H1 (cell line): ENCODE measurements at regions not wholly inside any gene's neighbourhood (a gene's known extent, or its start where the extent isn't known, plus 50 kb on each side); places are given as distances from the start of the nearest gene placed in this dataset.

Experiments used
- CTCF ChIA-PET: fragments of 300-600 bp; sonication (Branson Sonifier 250); formaldehyde crosslinking; loops from one replicate; lab custom pipeline; 2021; ENCODE audit not compliant: partially characterized antibody; lab: Charles Lee
- POLR2A ChIA-PET: fragments of 300-600 bp; sonication (Branson Sonifier 250); formaldehyde crosslinking; loops from one replicate; lab custom pipeline; 2021; ENCODE audit warnings: inconsistent platforms; ENCODE audit not compliant: partially characterized antibody; lab: Charles Lee
- DNase-seq, 2 experiments: peaks; one replicate each; pipeline versions ENCODE4 v3.0.0 to v3.0.0-alpha.2; 2010 to 2022; ENCODE audit warnings: low spot score in 2 of 2, low read depth in 1 of 2, mixed read lengths in 1 of 2
- FAIRE-seq: peaks from 2 replicates; lab custom pipeline; 2011; peaks lifted over from hg19 to GRCh38; lab: Jason Lieb, UNC
- H2AFZ ChIP-seq: 2 replicates; pipeline ENCODE4 v1.8.1; 2012; ENCODE audit warnings: low read length, inconsistent platforms
- H2AK5ac ChIP-seq: 2 replicates; pipeline ENCODE4 v1.6.1; 2013; ENCODE audit warnings: low read depth, low read length
- H2BK120ac ChIP-seq: replicated peaks from 2 replicates; pipeline ENCODE3; 2013; ENCODE audit warnings: low read depth, low read length, inconsistent platforms
- H2BK12ac ChIP-seq: 2 replicates; pipeline ENCODE4 v1.6.1; 2013; ENCODE audit warnings: low read depth, low read length
- H2BK15ac ChIP-seq: 2 replicates; pipeline ENCODE4 v1.6.1; 2013; ENCODE audit warnings: low read length
- H2BK20ac ChIP-seq: 2 replicates; pipeline ENCODE4 v1.6.1; 2013; ENCODE audit warnings: low read length
- H2BK5ac ChIP-seq: 2 replicates; pipeline ENCODE4 v1.6.1; 2013; ENCODE audit warnings: low read depth, low read length
- H3K14ac ChIP-seq: 2 replicates; pipeline ENCODE4 v1.6.1; 2013; ENCODE audit warnings: inconsistent platforms; ENCODE audit not compliant: insufficient read length
- H3K18ac ChIP-seq: 2 replicates; pipeline ENCODE4 v1.6.1; 2013; ENCODE audit warnings: low read length; ENCODE audit errors: extremely low read depth
- H3K23ac ChIP-seq: 2 replicates; pipeline ENCODE4 v1.6.1; 2013; ENCODE audit warnings: inconsistent platforms; ENCODE audit not compliant: insufficient read length
- H3K23me2 ChIP-seq: 2 replicates; pipeline ENCODE4 v1.6.1; 2013; ENCODE audit warnings: low read depth, low read length
- H3K27ac ChIP-seq: 2 replicates; pipeline ENCODE4 v1.6.1; 2011; ENCODE audit warnings: low read depth, low read length, inconsistent platforms
- H3K27me3 ChIP-seq, 4 experiments: replicated peaks in 1 of 4; 1 replicate in 1 of 4; 2 replicates in 3 of 4; pipeline versions ENCODE4 v1.6.1 to v1.8.1; 2011 to 2013; ENCODE audit warnings: low read length in 3 of 4, mild to moderate bottlenecking in 3 of 4, inconsistent platforms in 2 of 4, mixed read lengths in 2 of 4, moderate library complexity in 1 of 4; ENCODE audit not compliant: control insufficient read depth in 3 of 4, insufficient read depth in 3 of 4; ENCODE audit errors: extremely low read depth in 1 of 4
- H3K36me3 ChIP-seq, 4 experiments: 2 replicates each; pipeline versions ENCODE4 v1.6.1 to v1.8.1; 2011 to 2013; ENCODE audit warnings: mild to moderate bottlenecking in 4 of 4, low read length in 3 of 4, moderate library complexity in 2 of 4, control low read depth in 1 of 4, inconsistent platforms in 1 of 4; ENCODE audit not compliant: insufficient read depth in 4 of 4, control insufficient read depth in 2 of 4
- H3K4ac ChIP-seq: replicated peaks from 2 replicates; pipeline ENCODE3; 2013; ENCODE audit warnings: low read length, low read depth, mixed read lengths, inconsistent platforms; ENCODE audit not compliant: insufficient read length
- H3K4me1 ChIP-seq, 4 experiments: replicated peaks in 1 of 4; 1 replicate in 1 of 4; 2 replicates in 3 of 4; pipeline versions ENCODE4 v1.6.1 to v1.8.1; 2011 to 2013; ENCODE audit warnings: low read length in 3 of 4, inconsistent platforms in 2 of 4, mixed read lengths in 1 of 4; ENCODE audit not compliant: insufficient read depth in 4 of 4, control insufficient read depth in 3 of 4
- H3K4me2 ChIP-seq, 2 experiments: 2 replicates each; pipeline versions ENCODE4 v1.6.1 to v1.8.1; 2011 to 2013; ENCODE audit warnings: low read depth in 2 of 2, low read length in 2 of 2, control low read depth in 1 of 2, inconsistent platforms in 1 of 2, mild to moderate bottlenecking in 1 of 2; ENCODE audit not compliant: insufficient read depth in 1 of 2
- H3K4me3 ChIP-seq, 4 experiments: fragments of 200-600, 300-600 bp in 1 of 4; sonication (generic), shearing (Covaris generic), sonication (Bioruptor Twin) in 1 of 4; 2 replicates each; pipeline versions ENCODE4 v1.5.1 to v1.8.1; 2011 to 2016; ENCODE audit warnings: low read length in 4 of 4, low read depth in 3 of 4, control low read depth in 2 of 4, inconsistent platforms in 2 of 4, mild to moderate bottlenecking in 2 of 4, mixed read lengths in 1 of 4, moderate library complexity in 1 of 4; ENCODE audit not compliant: insufficient read depth in 2 of 4; ENCODE audit errors: extremely low read depth in 1 of 4
- H3K56ac ChIP-seq: replicated peaks from 2 replicates; pipeline ENCODE3; 2013; ENCODE audit warnings: low read depth, mild to moderate bottlenecking, mixed read lengths, low read length, inconsistent platforms; ENCODE audit not compliant: insufficient read length
- H3K79me1 ChIP-seq: 2 replicates; pipeline ENCODE4 v1.6.1; 2013; ENCODE audit warnings: low read depth, low read length, control low read depth
- H3K79me2 ChIP-seq, 2 experiments: 2 replicates each; pipeline versions ENCODE4 v1.6.1 to v1.8.1; 2012 to 2013; ENCODE audit warnings: low read length in 2 of 2, mild to moderate bottlenecking in 2 of 2, inconsistent platforms in 1 of 2; ENCODE audit not compliant: insufficient read depth in 2 of 2, control insufficient read depth in 1 of 2
- H3K9ac ChIP-seq, 4 experiments: replicated peaks in 1 of 4; 1 replicate in 1 of 4; 2 replicates in 3 of 4; pipeline versions ENCODE4 v1.6.1 to v1.8.1; 2011 to 2013; ENCODE audit warnings: low read depth in 3 of 4, low read length in 3 of 4, control low read depth in 2 of 4, mild to moderate bottlenecking in 2 of 4, moderate library complexity in 2 of 4, inconsistent platforms in 1 of 4; ENCODE audit errors: extremely low read depth in 1 of 4
- H3K9me3 ChIP-seq, 2 experiments: 2 replicates each; pipeline versions ENCODE4 v1.6.1 to v1.8.1; 2012 to 2013; ENCODE audit warnings: mild to moderate bottlenecking in 2 of 2, moderate library complexity in 2 of 2, control low read depth in 1 of 2, inconsistent platforms in 1 of 2, low read depth in 1 of 2, low read length in 1 of 2, mixed read lengths in 1 of 2; ENCODE audit not compliant: insufficient read depth in 2 of 2
- H4K20me1 ChIP-seq, 2 experiments: replicated peaks in 1 of 2; 2 replicates each; pipeline versions ENCODE3 to v1.8.1; 2011 to 2013; ENCODE audit warnings: inconsistent platforms in 2 of 2, low read length in 2 of 2, mild to moderate bottlenecking in 1 of 2; ENCODE audit not compliant: insufficient read depth in 2 of 2, control insufficient read depth in 1 of 2
- H4K5ac ChIP-seq: 2 replicates; pipeline ENCODE4 v1.6.1; 2013; ENCODE audit warnings: low read length, low read depth, mixed read lengths, inconsistent platforms; ENCODE audit not compliant: insufficient read length
- H4K8ac ChIP-seq: 2 replicates; pipeline ENCODE4 v1.8.0; 2013; ENCODE audit warnings: mild to moderate bottlenecking, moderate library complexity, low read length, inconsistent platforms; ENCODE audit not compliant: insufficient read depth; ENCODE audit errors: extremely low read depth
- H4K91ac ChIP-seq: replicated peaks from 2 replicates; pipeline ENCODE3; 2013; ENCODE audit warnings: low read length, mixed read lengths, inconsistent platforms; ENCODE audit not compliant: insufficient read length
- ATF2 ChIP-seq: IDR thresholded peaks from 2 replicates; pipeline ENCODE4 v1.6.1; 2012; ENCODE audit warnings: low read length, inconsistent platforms
- CHD1 ChIP-seq: IDR thresholded peaks from 2 replicates; pipeline ENCODE4 v1.6.1; 2012; ENCODE audit warnings: low read depth, low read length, improper control_type of control experiment
- CHD2 ChIP-seq: IDR thresholded peaks from 2 replicates; pipeline ENCODE4 v1.6.1; 2012; ENCODE audit warnings: low read length, improper control_type of control experiment
- CTBP2 ChIP-seq: IDR thresholded peaks from 2 replicates; pipeline ENCODE4 v1.7.0; 2011; ENCODE audit warnings: borderline replicate concordance, mild to moderate bottlenecking, moderate library complexity, mixed read lengths, low read length; ENCODE audit not compliant: insufficient read depth, insufficient read length
- EP300 ChIP-seq, 2 experiments: IDR thresholded peaks; 1 replicate in 1 of 2; 2 replicates in 1 of 2; pipeline ENCODE4 v1.6.1; 2011 to 2012; ENCODE audit warnings: low read depth in 2 of 2, low read length in 2 of 2, mild to moderate bottlenecking in 2 of 2, borderline replicate concordance in 1 of 2, inconsistent platforms in 1 of 2, moderate library complexity in 1 of 2
- FOSL1 ChIP-seq: IDR thresholded peaks from 2 replicates; pipeline ENCODE4 v1.6.1; 2011; ENCODE audit warnings: mild to moderate bottlenecking, low read depth, low read length, moderate library complexity; ENCODE audit not compliant: insufficient read depth
- KDM1A ChIP-seq: fragments of 200-600, 300-600 bp; sonication (generic); IDR thresholded peaks from 2 replicates; pipeline ENCODE4 v1.7.1; 2016; ENCODE audit warnings: mild to moderate bottlenecking, low read length, borderline replicate concordance
- PHF8 ChIP-seq: fragments of 200-600 bp; sonication (generic); conservative IDR thresholded peaks from 2 replicates; pipeline ENCODE4 v1.7.1; 2012; ENCODE audit warnings: low read depth, mild to moderate bottlenecking, inconsistent platforms, low read length, moderate library complexity
- RFX5 ChIP-seq: IDR thresholded peaks from 2 replicates; pipeline ENCODE4 v1.6.1; 2011; ENCODE audit warnings: low read depth, low read length, improper control_type of control experiment, borderline replicate concordance
- SIRT6 ChIP-seq: IDR thresholded peaks from one replicate; pipeline ENCODE4 v1.7.1; 2012; ENCODE audit warnings: low read length, inconsistent platforms
- SP4 ChIP-seq: IDR thresholded peaks from 2 replicates; pipeline ENCODE4 v1.6.1; 2012; ENCODE audit warnings: low read length, inconsistent platforms
- WGBS, 2 experiments: shearing (Covaris generic) in 1 of 2; methylation state at CpG; one replicate each; pipeline versions ENCODE4 v1.1.6 to v1.1.7; 2013 to 2015; ENCODE audit warnings: low lambda C conversion rate in 2 of 2, mixed read lengths in 2 of 2, inconsistent platforms in 1 of 2, low coverage in 1 of 2, missing lambda C conversion rate in 1 of 2; ENCODE audit not compliant: insufficient replicate concordance in 2 of 2, insufficient coverage in 1 of 2, insufficient read length in 1 of 2; ENCODE audit errors: extremely low coverage in 1 of 2, missing lambda C conversion rate in 1 of 2; 5-methylcytosine and 5-hydroxymethylcytosine counted together

DNA sequence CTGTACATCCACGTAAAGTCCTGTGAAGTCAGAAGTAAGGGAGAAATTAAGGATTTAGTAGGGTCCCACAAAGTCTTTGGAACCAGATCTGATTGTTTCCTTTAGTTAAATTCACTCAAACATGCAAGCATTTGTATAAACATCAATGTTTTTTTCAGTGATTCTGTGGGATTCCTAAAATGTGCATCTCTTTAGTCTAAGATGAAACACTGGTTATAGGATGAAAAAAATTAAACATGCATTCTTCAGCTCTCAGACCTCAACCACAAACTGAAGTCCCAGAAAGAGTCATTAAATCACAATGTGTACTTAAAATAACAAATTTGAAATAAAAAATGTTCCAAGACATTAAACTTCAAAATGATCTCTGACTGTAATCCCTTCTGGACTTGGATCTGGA is 76.5 kb upstream of the APCDD1 start:
- H3K79me1 ChIP-seq: no peaks in the 10 kb centered on the region
- no peak for TF ChIP-seq RFX5
- no peak for TF ChIP-seq EP300 (IDR thresholded peaks at IDR 0.05; ENCODE audit: borderline replicate concordance in 1 of 2, low read depth in 2 of 2, low read length in 2 of 2)
- TF ChIP-seq FOSL1: no peak
- no peak for TF ChIP-seq CTBP2
- no peak for TF ChIP-seq PHF8
- no peak for TF ChIP-seq SP4
- TF ChIP-seq ATF2: no peak
- TF ChIP-seq CHD1: no peak
- TF ChIP-seq SIRT6: no peak
- TF ChIP-seq CHD2: no peak
- TF ChIP-seq KDM1A: no peak
- TF ChIP-seq, all 59 proteins: peak for 0
- 93% methylated on average over 1 of the region's 1 CpG; no CpG with 5 or more reads in 1 of the 2 experiments for WGBS, 2 experiments

More for the DNA sequence above, 76.5 kb upstream of the APCDD1 start:
- Histone ChIP-seq H3K9me3 (no peaks in the 10 kb centered on the region), H2BK15ac (no peak overlapping the region), H2BK5ac (no peak overlapping the region), H2BK20ac (no peak overlapping the region), H4K91ac (no peak overlapping the region), H4K5ac (no peak overlapping the region), H3K9ac (no peak overlapping the region), H2AFZ (no peak overlapping the region), H3K4me2 (no peak overlapping the region), H3K4me1 (peaks cover 0 to 4% (median 3%) of the 10 kb centered on the region in 4 experiments; a peak in 2 of 7 replicates), H3K79me2 (no peaks in the 10 kb centered on the region), H3K56ac (no peak overlapping the region), H3K4ac (no peak overlapping the region), H3K18ac (no peak overlapping the region), H3K14ac (no peak overlapping the region), H4K20me1 (no peaks in the 10 kb centered on the region), H3K4me3 (no peak overlapping the region), H2BK12ac (no peak overlapping the region), H2AK5ac (no peak overlapping the region), H3K23ac (no peak overlapping the region), H3K27me3 (no peaks in the 10 kb centered on the region), H2BK120ac (no peak overlapping the region), H3K27ac (no peak overlapping the region), H3K36me3 (no peaks in the 10 kb centered on the region), H3K23me2 (no peaks in the 10 kb centered on the region), H4K8ac (no peak overlapping the region)
- ChIA-PET POLR2A (no interaction called here), CTCF (interaction anchor here (0.6 kb wide), 1 partner anchor 141 kb away, joined by 4 read pairs; no protein-coding TSS in a partner anchor)
- DNase-seq: no peak
- FAIRE-seq: no peak
